ENCODE measurements at regions not wholly inside any gene's neighbourhood (a gene's known extent, or its start where the extent isn't known, plus 50 kb on each side); places are given as distances from the start of the nearest gene placed in this dataset.

GRCh38 chr6:145380186-145380585, 355.1 kb downstream of the EPM2A start:
- Histone ChIP-seq H3K4me1 (no peaks in the 10 kb centered on the region), H3K4me3 (no peak overlapping the region), H3K27me3 (no peaks in the 10 kb centered on the region), H3K27ac (no peak overlapping the region), H3K36me3 (no peaks in the 10 kb centered on the region), H3K9me3 (peaks cover 0 to 12% of the 10 kb centered on the region in 2 donors)
- TF ChIP-seq, protein P1, sequence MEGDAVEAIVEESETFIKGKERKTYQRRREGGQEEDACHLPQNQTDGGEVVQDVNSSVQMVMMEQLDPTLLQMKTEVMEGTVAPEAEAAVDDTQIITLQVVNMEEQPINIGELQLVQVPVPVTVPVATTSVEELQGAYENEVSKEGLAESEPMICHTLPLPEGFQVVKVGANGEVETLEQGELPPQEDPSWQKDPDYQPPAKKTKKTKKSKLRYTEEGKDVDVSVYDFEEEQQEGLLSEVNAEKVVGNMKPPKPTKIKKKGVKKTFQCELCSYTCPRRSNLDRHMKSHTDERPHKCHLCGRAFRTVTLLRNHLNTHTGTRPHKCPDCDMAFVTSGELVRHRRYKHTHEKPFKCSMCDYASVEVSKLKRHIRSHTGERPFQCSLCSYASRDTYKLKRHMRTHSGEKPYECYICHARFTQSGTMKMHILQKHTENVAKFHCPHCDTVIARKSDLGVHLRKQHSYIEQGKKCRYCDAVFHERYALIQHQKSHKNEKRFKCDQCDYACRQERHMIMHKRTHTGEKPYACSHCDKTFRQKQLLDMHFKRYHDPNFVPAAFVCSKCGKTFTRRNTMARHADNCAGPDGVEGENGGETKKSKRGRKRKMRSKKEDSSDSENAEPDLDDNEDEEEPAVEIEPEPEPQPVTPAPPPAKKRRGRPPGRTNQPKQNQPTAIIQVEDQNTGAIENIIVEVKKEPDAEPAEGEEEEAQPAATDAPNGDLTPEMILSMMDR (IDR thresholded peaks at IDR 0.05) = no peak
- no peak for DNase-seq (ENCODE audit: low spot score)

GRCh38 chr6:145381941-145382340, 353.4 kb downstream of the EPM2A start:
- no peaks in the 10 kb centered on the region for H3K36me3 ChIP-seq

DNA sequence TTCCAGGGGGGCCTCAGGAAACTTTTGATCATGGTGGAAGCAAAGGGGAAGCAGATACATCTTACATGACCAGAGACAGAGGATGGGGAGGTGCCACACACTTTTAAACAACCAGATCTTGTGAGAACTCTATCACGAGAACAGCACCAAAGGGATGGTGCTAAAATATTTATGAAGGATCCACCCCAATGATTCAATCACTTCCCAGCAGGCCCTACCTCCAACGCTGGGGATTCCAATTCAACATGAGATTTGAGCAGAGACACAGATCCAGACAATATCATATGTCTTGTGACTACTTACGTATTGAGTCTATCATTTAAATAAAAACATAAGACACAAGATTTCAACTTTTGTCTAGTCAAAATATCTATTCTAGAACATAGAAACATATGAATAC, 351.9 kb downstream of the EPM2A start:
- no peaks in the 10 kb centered on the region for H3K9me3 ChIP-seq
- H3K36me3 ChIP-seq = no peaks in the 10 kb centered on the region
- TF ChIP-seq, protein P1 (IDR thresholded peaks at IDR 0.05) = no peak
- H3K4me3 ChIP-seq = no peak overlapping the region
- no peaks in the 10 kb centered on the region for H3K27me3 ChIP-seq
- no peak overlapping the region for H3K27ac ChIP-seq
- DNase-seq (ENCODE audit: low spot score) = no peak
- H3K4me1 ChIP-seq = no peaks in the 10 kb centered on the region

More at GRCh38 chr6:145381941-145382340, 353.4 kb downstream of the EPM2A start:
- Histone ChIP-seq H3K4me1 (no peaks in the 10 kb centered on the region), H3K27ac (no peak overlapping the region), H3K9me3 (peaks cover 0 to 9% of the 10 kb centered on the region in 2 donors), H3K27me3 (no peaks in the 10 kb centered on the region), H3K4me3 (no peak overlapping the region)
- TF ChIP-seq, protein P1 (IDR thresholded peaks at IDR 0.05) = no peak
- DNase-seq (ENCODE audit: low spot score) = no peak

- no peak for DNase-seq (ENCODE audit: low spot score)
- Histone ChIP-seq H3K4me3 (no peak overlapping the region), H3K9me3 (no peaks in the 10 kb centered on the region), H3K4me1 (no peaks in the 10 kb centered on the region), H3K27me3 (no peaks in the 10 kb centered on the region), H3K27ac (no peak overlapping the region), H3K36me3 (no peaks in the 10 kb centered on the region)
- TF ChIP-seq, protein P1 (IDR thresholded peaks at IDR 0.05) = no peak
These were observed 350.8 kb downstream of the EPM2A start for GRCh38 chr6:145384503-145384902.

DNA sequence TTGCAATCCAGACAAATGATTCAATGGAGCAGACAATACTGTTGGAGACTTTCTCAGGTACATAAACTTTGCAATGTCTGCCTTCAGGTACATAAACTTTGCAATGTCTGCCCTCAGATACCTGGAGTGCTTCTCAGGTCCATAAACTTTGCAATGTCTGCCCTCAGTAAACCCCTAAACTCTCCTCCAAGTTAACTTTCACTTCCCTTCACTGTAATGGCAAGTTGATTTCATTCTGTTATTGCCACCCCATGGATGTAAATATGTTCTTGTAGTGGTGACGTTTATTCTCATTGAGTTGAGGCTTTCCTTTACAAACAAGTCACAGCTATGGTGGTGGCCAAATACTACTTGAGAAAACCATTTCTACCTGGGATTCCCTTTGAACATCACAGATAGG, 338.8 kb downstream of the EPM2A start:
- no peaks in the 10 kb centered on the region for H3K4me1 ChIP-seq
- H3K36me3 ChIP-seq = no peaks in the 10 kb centered on the region
- no peaks in the 10 kb centered on the region for H3K27me3 ChIP-seq
- no peak for DNase-seq (ENCODE audit: low spot score)
- no peak overlapping the region for H3K27ac ChIP-seq
- H3K4me3 ChIP-seq = no peak overlapping the region
- no peaks in the 10 kb centered on the region for H3K9me3 ChIP-seq
- TF ChIP-seq, protein P1 (IDR thresholded peaks at IDR 0.05) = no peak

- Histone ChIP-seq H3K27ac (no peak overlapping the region), H3K4me1 (no peaks in the 10 kb centered on the region), H3K36me3 (no peaks in the 10 kb centered on the region), H3K4me3 (no peak overlapping the region), H3K27me3 (no peaks in the 10 kb centered on the region), H3K9me3 (no peaks in the 10 kb centered on the region)
- TF ChIP-seq, protein P1 (IDR thresholded peaks at IDR 0.05) = no peak
- DNase-seq (ENCODE audit: low spot score) = no peak
These were observed 334.8 kb downstream of the EPM2A start for GRCh38 chr6:145400508-145400907.
